ENCODE measurements at regions not wholly inside any gene's neighbourhood (a gene's known extent, or its start where the extent isn't known, plus 50 kb on each side); places are given as distances from the start of the nearest gene placed in this dataset.
"Not testable (repeated sequence)": the region's sequence is repeated elsewhere in the genome, so short reads cannot be mapped to it uniquely, and the experiment has no call there.

DNA sequence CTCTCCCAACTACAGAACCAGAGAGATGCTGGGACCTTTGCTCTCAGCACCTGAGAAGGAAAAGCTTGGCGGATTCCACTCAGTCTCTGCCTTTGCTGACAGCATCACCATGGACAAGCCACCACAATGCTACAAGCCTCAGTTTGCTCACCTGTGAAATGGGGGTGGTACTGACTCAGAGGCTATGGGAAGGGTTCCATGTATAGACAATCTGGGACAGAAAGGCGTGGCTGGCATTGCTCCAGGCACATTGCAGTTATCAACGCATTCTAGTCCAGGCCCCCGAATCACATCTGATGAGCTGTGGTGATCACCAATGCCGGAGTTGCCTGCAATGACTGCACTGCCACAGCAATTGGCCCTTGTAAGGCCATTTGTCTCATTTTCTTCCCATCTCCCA, 72.6 kb downstream of the ISX start:
- DNase-seq, result no peak

- no peak for DNase-seq
Measured at GRCh38 chr22:35140879-35141745, 75.2 kb downstream of the ISX start.

DNA sequence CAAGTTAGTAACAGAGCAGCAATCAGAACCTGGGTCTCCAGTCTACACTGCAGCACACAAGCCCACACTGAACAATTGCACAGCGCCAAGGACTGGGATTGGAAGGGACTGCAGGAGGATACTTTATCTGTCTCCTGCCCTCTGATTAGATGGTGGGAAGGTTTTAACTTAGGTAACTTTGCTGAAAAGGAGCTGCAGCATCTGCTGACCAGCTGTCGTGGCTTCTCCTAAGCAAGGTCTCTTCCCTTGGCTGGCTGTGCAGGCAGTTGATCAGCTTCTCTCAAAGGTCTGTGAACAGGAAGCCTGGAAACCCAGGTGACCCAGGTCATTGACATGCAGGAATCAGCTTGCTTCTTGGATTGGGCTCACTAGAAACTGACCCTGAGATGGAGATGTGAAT, 82.4 kb downstream of the ISX start:
- DNase-seq, result no peak

DNA sequence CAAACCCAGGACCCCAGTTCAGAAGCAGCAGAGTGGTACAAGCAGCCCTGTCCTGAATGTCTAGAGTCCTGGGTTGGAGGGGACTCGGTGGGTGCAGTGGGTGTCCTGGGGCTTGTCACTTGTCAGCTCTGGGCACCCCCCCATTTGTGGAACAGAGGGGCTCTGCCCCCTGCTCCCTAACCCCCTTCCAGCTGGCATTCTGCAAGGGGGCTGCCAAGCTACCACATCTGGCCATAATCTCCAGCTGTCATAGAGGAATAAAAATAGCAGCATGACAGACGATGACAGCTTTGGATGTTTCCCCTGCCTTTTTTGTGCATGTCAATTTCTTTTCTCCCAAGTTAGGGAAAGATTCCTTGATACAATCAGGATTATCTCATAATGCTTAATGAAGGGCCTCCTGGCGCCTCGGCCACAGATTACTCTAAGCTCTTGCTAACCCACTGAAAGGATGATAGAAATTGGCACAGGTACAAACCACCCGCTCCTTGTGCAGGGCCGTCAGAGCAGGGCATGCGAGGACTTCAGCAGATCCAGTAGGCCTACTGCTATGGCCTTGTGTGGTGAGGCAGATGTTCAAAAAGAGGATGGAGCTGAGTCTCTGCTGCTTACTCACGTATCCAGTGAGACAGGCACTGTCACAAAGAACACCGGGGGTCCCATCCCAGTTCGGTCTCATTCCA, 83.0 kb downstream of the ISX start:
- DNase-seq, result no peak

- peak in 39 of 56 donors; percentile 1 to 78 (median 33) for DNase-seq
Measured at GRCh38 chr22:35150183-35151107, 84.5 kb downstream of the ISX start.

DNA sequence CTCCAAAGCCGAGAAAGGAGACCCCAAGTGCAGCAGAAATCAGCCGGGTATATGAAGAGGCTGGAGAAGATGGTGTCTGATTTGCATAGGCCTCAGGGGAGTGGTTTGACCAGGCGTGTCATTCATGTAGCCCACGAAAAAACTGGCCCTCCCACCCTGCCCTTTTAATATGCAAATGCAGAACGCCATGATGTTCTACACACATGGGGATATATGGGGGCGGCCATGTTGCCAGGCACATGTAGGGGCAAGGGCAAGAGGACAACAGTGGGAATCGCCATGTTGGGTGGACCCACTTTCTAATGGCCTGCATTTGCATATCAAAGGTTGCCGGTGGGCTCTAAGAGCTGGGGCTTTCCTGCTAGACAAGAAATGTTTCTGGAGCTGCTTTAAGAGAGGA, 86.4 kb downstream of the ISX start:
- no peak for DNase-seq

GRCh38 chr22:35154937-35155387, 89.0 kb downstream of the ISX start:
- DNase-seq, result peak in 28 of 56 donors; percentile 1 to 36 (median 7)

DNA sequence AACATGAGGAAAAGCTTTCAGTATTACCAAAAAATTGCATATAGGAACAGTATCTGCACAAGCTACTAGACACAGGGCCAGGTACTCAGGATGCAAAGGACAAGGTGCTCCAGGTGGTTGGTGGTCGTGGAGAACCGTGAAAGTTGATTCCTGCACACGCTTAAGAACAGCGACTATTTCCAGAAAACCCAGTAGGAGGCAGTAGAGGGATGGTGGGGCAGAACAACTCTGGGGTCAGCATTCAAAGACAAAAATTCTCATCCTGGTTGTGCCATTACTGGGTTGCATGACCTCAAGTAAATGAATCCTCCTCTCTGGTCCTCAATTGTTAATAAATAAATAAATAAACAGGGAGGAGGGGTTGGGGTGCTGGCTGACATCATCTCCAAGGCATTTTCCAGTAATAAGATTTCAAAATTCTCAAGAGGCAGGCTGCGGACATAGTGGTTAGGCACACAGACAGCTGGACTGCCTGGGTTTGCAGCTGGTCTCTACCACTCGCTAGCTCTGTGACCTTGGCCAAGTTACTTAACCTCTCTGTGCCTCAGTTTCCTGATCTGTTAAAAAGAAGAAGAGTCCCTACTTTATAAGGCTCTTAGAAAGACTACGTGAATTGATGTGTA, 89.6 kb downstream of the ISX start:
- DNase-seq, result no peak

DNA sequence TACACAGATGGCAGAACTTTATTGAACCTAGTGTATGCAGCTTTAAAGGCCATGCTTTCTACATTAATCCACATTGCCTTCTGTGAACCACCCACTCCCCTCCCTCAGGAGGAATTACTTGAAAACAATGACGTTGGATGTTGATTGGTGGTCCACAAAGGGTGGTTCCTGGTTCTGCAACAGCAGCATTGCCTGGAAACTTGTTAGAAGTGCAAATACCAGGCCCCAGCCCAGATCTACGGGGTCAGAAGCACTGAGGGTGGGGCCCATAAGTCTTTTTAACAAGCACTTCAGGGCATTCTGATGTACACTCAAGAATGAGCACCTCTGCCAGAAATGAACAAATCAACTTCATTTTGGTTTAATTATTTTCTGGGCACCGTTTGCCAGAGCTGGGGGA, 91.0 kb downstream of the ISX start:
- DNase-seq, result no peak

- DNase-seq, result no peak
Measured at GRCh38 chr22:35158336-35158735, 92.4 kb downstream of the ISX start.

DNA sequence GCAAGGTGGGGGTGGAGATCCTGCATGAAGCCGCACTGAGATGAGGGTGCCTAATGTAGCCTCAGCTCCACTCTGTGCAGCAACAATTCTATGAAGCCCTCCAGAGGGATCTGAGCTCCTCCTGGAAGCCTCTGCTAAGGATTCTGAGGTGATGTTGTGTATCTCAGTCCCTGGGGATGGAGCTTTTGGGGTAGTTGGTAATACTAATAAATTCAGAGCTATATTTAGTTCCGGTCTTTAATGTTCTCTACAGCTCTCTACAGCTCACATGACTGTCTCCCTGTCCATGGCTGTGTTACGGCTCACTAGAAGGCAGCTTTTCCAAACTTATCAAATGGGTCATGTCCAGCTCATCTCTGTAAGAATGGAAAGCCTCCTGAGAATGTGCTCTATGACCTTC, 93.4 kb downstream of the ISX start:
- no peak for DNase-seq

DNA sequence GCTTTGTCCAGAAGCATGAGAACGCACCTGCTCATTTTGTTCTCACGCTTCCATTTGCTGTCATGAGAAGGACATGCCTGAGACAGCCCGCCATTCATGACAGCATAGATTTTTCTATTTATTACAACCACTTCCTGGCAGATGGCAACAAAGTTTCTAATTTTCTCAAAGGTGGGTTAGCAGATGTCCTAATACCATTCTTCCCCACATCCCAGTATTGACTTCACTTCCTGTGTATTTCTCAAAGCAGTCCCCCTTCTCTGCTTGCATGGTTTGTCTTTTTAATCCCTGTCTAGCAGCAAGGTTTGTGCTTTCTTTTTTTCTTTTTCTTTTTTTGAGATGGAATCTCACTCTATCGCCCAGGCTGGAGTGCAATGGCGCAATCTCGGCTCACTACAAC, 94.3 kb downstream of the ISX start:
- DNase-seq, result no peak

DNA sequence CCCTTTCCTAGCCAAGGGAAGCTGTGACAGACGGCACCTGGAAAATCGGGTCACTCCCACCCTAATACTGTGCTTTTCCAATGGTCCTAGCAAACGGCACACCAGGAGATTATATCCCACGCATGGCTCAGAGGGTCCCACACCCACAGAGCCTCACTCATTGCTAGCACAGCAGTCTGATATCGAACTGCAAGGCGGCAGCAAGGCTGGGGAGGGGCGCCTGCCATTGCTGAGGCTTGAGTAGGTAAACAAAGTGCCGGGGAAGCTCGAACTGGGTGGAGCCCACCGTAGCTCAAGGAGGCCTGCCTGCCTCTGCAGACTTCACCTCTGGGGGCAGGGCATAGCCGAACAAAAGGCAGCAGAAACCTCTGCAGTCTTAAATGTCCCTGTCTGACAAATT, 91.4 kb upstream of the HMGXB4 start:
- DNase-seq, result not testable (repeated sequence)

- no peak for DNase-seq
Measured at GRCh38 chr22:35170716-35171697, 86.3 kb upstream of the HMGXB4 start.

GRCh38 chr22:35172442-35172841, 84.9 kb upstream of the HMGXB4 start:
- no peak for DNase-seq

DNA sequence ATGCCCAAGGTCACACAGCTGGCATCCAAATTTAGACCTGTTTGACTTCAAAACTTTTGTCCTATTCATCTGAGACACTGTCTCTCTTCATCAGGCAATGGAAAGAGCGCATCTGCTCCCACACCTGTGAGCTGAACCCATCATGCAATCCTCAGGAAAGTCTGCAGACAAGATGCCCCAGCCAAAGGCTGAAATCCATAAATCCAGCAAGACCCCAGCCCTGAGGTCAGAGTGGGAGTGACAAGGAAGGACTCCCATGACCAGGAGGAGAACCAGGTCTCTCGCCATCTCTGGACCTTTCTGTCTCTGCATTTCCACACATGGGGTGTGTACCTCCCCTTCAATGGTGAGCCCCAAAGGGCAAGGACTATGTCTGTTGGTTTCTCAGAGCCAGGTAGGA, 83.6 kb upstream of the HMGXB4 start:
- DNase-seq, result no peak

DNA sequence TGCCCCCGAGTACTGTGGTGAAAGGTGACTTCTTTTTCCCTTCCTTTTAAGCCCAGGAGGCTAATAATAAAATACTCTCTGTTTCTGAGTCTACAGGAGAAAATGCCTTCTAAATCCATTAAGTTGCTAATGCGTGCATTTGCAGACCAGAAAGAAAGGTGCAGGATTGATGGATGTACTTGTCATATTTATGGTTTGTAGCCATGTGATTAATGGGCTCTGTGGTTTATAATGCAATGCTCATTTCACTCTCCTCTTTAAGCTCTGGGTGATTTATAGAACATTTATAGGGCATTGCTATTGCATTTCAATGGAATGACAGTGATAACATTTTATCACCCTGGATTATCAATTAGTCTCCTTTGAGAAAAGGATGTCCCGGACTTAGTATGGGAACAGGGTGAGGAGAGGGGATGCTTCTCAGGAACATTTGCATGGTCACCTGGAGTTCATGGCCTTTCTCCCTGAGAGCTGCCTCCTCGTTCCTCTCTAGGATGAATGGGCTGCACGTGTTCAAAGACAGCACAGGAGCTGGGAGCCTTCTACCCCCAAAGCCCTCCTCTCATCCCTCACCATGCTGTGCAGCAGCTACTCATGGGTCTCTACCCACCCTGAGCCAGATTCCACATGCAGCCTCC, 82.8 kb upstream of the HMGXB4 start:
- no peak for DNase-seq

DNA sequence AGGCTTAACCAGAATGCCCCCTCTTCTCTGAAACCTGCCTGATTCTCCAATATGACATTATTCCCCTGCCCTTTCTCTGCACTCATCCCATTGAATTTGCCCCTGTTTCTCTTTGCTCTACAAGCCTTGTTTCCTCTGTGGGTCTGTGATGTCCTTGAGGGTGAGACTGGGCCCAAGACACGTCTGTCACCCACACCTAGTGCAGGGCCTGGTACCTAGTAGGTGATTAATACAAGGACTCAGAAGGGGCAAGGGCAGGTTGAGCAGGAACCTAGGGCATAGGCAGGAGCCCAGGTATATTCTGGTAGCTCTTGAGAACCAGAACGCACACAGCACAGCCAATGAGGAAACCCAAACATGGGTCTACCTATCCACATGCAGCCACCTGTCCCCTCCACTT, 81.9 kb upstream of the HMGXB4 start:
- no peak for DNase-seq

- DNase-seq, result no peak
Measured at GRCh38 chr22:35177811-35178210, 79.5 kb upstream of the HMGXB4 start.
